ENCODE measurements at regions not wholly inside any gene's neighbourhood (a gene's known extent, or its start where the extent isn't known, plus 50 kb on each side); places are given as distances from the start of the nearest gene placed in this dataset.

GRCh38 chr1:232872284-232872683, 67.1 kb downstream of the MAP10 start:
- H3K27ac ChIP-seq = no peak overlapping the region
- no peak for TF ChIP-seq CTCF (conservative IDR thresholded peaks at IDR 0.05; ENCODE audit: low read depth)
- ChIA-PET POLR2A (ENCODE audit: low non-redundant PET) (no interaction called here), CTCF (no interaction called here)
- no peak for DNase-seq (ENCODE audit: low spot score)

DNA sequence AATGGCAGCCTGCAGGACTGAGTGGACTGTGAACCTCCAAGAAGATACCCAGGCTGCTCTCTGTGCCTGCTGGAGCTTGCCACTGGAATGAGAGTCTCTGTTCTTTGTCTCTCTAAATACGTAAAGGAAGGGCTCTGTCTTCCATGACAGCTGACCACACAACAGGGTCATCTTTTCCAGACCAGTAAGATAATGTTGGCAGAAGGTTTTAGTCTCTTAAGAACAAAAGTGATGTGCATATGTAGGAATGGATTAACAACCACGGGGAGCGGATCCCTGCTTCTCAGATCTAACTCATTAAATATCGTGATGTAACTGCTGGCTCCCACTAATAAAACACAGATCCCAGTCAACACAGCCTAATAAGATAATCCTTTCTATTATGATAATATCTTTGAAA, 67.5 kb downstream of the MAP10 start:
- no peak for DNase-seq (ENCODE audit: low spot score)
- H3K27ac ChIP-seq = no peak overlapping the region
- CTCF ChIA-PET = interaction anchor here (0.7 kb wide), 1 partner anchor 167 kb away, joined by 3 read pairs; no protein-coding TSS in a partner anchor
- POLR2A ChIA-PET (ENCODE audit: low non-redundant PET) = no interaction called here
- no peak for TF ChIP-seq CTCF (conservative IDR thresholded peaks at IDR 0.05; ENCODE audit: low read depth)

GRCh38 chr1:232873412-232873811, 68.2 kb downstream of the MAP10 start:
- TF ChIP-seq CTCF (conservative IDR thresholded peaks at IDR 0.05; ENCODE audit: low read depth) = no peak
- ChIA-PET CTCF (interaction anchor here (0.7 kb wide), 1 partner anchor 168 kb away, joined by 3 read pairs; no protein-coding TSS in a partner anchor), POLR2A (ENCODE audit: low non-redundant PET) (no interaction called here)
- no peak overlapping the region for H3K27ac ChIP-seq
- DNase-seq (ENCODE audit: low spot score) = no peak

GRCh38 chr1:232873931-232874330, 68.7 kb downstream of the MAP10 start:
- H3K27ac ChIP-seq = no peak overlapping the region
- TF ChIP-seq CTCF (conservative IDR thresholded peaks at IDR 0.05; ENCODE audit: low read depth) = no peak
- no peak for DNase-seq (ENCODE audit: low spot score)
- CTCF ChIA-PET = no interaction called here
- POLR2A ChIA-PET (ENCODE audit: low non-redundant PET) = no interaction called here

- H3K27ac ChIP-seq = no peak overlapping the region
- no peak for TF ChIP-seq CTCF (conservative IDR thresholded peaks at IDR 0.05; ENCODE audit: low read depth)
- POLR2A ChIA-PET (ENCODE audit: low non-redundant PET) = no interaction called here
- CTCF ChIA-PET = interaction anchor here (0.6 kb wide), 1 partner anchor 137 kb away, joined by 5 read pairs; no protein-coding TSS in a partner anchor
- DNase-seq (ENCODE audit: low spot score) = no peak
Observed at GRCh38 chr1:232875536-232875935, 70.3 kb downstream of the MAP10 start.

DNA sequence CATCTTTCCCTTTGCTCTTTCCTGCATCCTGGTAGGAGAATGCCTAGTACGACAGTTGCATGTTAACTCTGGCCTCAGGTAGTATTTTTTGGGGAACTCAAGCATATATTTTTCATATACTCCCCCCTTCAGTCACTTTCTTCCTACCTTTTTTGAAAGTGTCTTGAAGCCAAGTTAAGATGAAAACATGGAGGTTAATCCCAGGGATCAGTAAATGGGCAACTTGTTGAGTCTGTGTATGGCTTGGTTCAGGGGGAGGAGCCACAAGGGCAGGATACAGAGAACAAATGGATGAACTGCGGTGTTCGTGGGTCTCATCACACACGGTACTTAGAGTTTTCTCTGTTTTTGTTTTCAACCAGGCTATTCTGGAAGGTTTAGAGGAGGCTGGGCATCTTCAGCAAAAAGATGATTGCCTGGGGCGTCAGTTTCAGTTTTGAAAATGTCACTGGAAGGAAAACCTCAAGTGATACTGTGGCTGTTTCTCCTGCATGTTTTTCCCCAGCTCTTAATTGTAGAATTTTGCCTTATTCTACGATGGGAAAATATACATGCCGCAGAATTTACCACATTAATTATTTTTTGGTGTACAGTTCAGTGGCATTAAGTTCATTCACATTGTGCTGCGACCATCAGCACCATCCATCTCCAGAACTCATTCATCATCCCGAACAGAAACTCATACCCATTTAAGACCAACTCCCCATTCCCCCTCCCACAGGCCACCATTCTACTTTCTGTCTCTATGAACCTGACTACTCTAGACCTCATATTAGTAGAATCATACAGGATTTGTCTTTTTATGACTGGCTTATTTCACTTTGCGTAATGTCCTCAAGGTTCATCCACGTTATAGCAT, 71.5 kb downstream of the MAP10 start:
- POLR2A ChIA-PET (ENCODE audit: low non-redundant PET) = no interaction called here
- H3K27ac ChIP-seq = no peak overlapping the region
- no peak for DNase-seq (ENCODE audit: low spot score)
- CTCF ChIA-PET = no interaction called here
- TF ChIP-seq CTCF (conservative IDR thresholded peaks at IDR 0.05; ENCODE audit: low read depth) = no peak
